GM21528 (cell line): ENCODE measurements at regions not wholly inside any gene's neighbourhood (a gene's known extent, or its start where the extent isn't known, plus 50 kb on each side); places are given as distances from the start of the nearest gene placed in this dataset.
"Not testable (repeated sequence)": the region's sequence is repeated elsewhere in the genome, so short reads cannot be mapped to it uniquely, and the experiment has no call there.

Source experiments
- ATAC-seq: cut with Tn5 transposase; IDR thresholded peaks from one replicate; pipeline ENCODE4 v1.9.1; 2021; ENCODE audit warnings: mild to moderate bottlenecking, moderate library complexity; ENCODE audit not compliant: unreplicated experiment, low FRiP score

- no peak for ATAC-seq
Observed at GRCh38 chr5:93359296-93359959, 221.6 kb downstream of the NR2F1-AS1 start.

- ATAC-seq = no peak
Observed at GRCh38 chr5:93358176-93358575, 222.8 kb downstream of the NR2F1-AS1 start.

GRCh38 chr5:93357686-93358085 is 223.3 kb downstream of the NR2F1-AS1 start:
- ATAC-seq = no peak

GRCh38 chr5:93355691-93356090 is 225.3 kb downstream of the NR2F1-AS1 start:
- ATAC-seq = no peak

GRCh38 chr5:93352186-93352585 is 228.8 kb downstream of the NR2F1-AS1 start:
- ATAC-seq = no peak

GRCh38 chr5:93349613-93350012 is 231.4 kb downstream of the NR2F1-AS1 start:
- no peak for ATAC-seq

GRCh38 chr5:93348231-93348630 is 232.8 kb downstream of the NR2F1-AS1 start:
- no peak for ATAC-seq

- ATAC-seq = not testable (repeated sequence)
Observed at GRCh38 chr5:93346850-93347249, 234.2 kb downstream of the NR2F1-AS1 start.

GRCh38 chr5:93346301-93346700 is 234.7 kb downstream of the NR2F1-AS1 start:
- ATAC-seq = no peak

GRCh38 chr5:93343570-93343969 is 237.4 kb downstream of the NR2F1-AS1 start:
- ATAC-seq = no peak

GRCh38 chr5:93342563-93343061 is 238.4 kb downstream of the NR2F1-AS1 start:
- peak; percentile 71 for ATAC-seq

- no peak for ATAC-seq
Observed at GRCh38 chr5:93340881-93341280, 240.1 kb downstream of the NR2F1-AS1 start.

- no peak for ATAC-seq
Observed at GRCh38 chr5:93337138-93337537, 243.9 kb downstream of the NR2F1-AS1 start.

GRCh38 chr5:93336330-93337110 is 244.5 kb downstream of the NR2F1-AS1 start:
- ATAC-seq = no peak

GRCh38 chr5:93331863-93332262 is 249.2 kb downstream of the NR2F1-AS1 start:
- no peak for ATAC-seq

GRCh38 chr5:93331241-93331640 is 249.8 kb downstream of the NR2F1-AS1 start:
- no peak for ATAC-seq

- ATAC-seq = no peak
Observed at GRCh38 chr5:93330506-93330905, 250.5 kb downstream of the NR2F1-AS1 start.

- ATAC-seq = no peak
Observed at GRCh38 chr5:93329756-93330155, 251.3 kb downstream of the NR2F1-AS1 start.

- no peak for ATAC-seq
Observed at GRCh38 chr5:93328833-93329232, 252.2 kb downstream of the NR2F1-AS1 start.

GRCh38 chr5:93327605-93328004 is 253.4 kb downstream of the NR2F1-AS1 start:
- ATAC-seq = no peak

- no peak for ATAC-seq
Observed at GRCh38 chr5:93325946-93326345, 255.1 kb downstream of the NR2F1-AS1 start.
